ENCODE measurements at regions not wholly inside any gene's neighbourhood (a gene's known extent, or its start where the extent isn't known, plus 50 kb on each side); places are given as distances from the start of the nearest gene placed in this dataset.

GRCh38 chr22:20653795-20654342 lies 120.0 kb upstream of the SERPIND1 start (continued):
- TF ChIP-seq, protein P1, sequence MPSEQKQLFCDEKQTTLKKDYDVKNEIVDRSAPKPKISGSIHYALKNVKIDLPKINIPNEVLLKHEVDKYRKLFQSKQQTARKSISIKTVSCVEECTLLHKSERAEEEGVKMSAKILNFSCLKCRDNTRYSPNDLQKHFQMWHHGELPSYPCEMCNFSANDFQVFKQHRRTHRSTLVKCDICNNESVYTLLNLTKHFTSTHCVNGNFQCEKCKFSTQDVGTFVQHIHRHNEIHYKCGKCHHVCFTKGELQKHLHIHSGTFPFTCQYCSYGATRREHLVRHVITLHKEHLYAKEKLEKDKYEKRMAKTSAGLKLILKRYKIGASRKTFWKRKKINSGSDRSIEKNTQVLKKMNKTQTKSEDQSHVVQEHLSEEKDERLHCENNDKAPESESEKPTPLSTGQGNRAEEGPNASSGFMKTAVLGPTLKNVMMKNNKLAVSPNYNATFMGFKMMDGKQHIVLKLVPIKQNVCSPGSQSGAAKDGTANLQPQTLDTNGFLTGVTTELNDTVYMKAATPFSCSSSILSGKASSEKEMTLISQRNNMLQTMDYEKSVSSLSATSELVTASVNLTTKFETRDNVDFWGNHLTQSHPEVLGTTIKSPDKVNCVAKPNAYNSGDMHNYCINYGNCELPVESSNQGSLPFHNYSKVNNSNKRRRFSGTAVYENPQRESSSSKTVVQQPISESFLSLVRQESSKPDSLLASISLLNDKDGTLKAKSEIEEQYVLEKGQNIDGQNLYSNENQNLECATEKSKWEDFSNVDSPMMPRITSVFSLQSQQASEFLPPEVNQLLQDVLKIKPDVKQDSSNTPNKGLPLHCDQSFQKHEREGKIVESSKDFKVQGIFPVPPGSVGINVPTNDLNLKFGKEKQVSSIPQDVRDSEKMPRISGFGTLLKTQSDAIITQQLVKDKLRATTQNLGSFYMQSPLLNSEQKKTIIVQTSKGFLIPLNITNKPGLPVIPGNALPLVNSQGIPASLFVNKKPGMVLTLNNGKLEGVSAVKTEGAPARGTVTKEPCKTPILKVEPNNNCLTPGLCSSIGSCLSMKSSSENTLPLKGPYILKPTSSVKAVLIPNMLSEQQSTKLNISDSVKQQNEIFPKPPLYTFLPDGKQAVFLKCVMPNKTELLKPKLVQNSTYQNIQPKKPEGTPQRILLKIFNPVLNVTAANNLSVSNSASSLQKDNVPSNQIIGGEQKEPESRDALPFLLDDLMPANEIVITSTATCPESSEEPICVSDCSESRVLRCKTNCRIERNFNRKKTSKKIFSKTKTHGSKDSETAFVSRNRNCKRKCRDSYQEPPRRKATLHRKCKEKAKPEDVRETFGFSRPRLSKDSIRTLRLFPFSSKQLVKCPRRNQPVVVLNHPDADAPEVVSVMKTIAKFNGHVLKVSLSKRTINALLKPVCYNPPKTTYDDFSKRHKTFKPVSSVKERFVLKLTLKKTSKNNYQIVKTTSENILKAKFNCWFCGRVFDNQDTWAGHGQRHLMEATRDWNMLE (tag by site-specific recombination; conservative IDR thresholded peaks at IDR 0.05; ENCODE audit: low read depth): no peak
- no peak for TF ChIP-seq ZNF792 (tag by site-specific recombination; IDR thresholded peaks at IDR 0.05)
- no peak for TF ChIP-seq ZNF394 (tag by site-specific recombination; IDR thresholded peaks at IDR 0.05; ENCODE audit: borderline replicate concordance)
- no peak for TF ChIP-seq ZNF571 (tag by site-specific recombination; IDR thresholded peaks at IDR 0.05)
- no peak for TF ChIP-seq KLF7 (tag by site-specific recombination; IDR thresholded peaks at IDR 0.05; ENCODE audit: borderline replicate concordance)
- TF ChIP-seq ZNF548 (tag by site-specific recombination; IDR thresholded peaks at IDR 0.05): no peak
- TF ChIP-seq, protein P2, sequence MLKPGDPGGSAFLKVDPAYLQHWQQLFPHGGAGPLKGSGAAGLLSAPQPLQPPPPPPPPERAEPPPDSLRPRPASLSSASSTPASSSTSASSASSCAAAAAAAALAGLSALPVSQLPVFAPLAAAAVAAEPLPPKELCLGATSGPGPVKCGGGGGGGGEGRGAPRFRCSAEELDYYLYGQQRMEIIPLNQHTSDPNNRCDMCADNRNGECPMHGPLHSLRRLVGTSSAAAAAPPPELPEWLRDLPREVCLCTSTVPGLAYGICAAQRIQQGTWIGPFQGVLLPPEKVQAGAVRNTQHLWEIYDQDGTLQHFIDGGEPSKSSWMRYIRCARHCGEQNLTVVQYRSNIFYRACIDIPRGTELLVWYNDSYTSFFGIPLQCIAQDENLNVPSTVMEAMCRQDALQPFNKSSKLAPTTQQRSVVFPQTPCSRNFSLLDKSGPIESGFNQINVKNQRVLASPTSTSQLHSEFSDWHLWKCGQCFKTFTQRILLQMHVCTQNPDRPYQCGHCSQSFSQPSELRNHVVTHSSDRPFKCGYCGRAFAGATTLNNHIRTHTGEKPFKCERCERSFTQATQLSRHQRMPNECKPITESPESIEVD (tag by site-specific recombination; IDR thresholded peaks at IDR 0.05): no peak

- H3K9me3 ChIP-seq (ENCODE audit: control insufficient read depth, insufficient read depth, low read depth, low read length): no peaks in the 10 kb centered on the region
- POLR2A ChIA-PET: no interaction called here
- no peaks in the 10 kb centered on the region for H3K36me3 ChIP-seq (ENCODE audit: control insufficient read depth in 2 of 2, insufficient read depth in 1 of 2, low read length in 2 of 2)
- no peak overlapping the region for H3K27ac ChIP-seq (ENCODE audit: extremely low read depth, low read depth, low read length)
- CTCF ChIA-PET: interaction anchor here (0.6 kb wide), 1 partner anchor 84 kb away, joined by 3 read pairs; no protein-coding TSS in a partner anchor
- no peaks in the 10 kb centered on the region for H3K4me1 ChIP-seq (ENCODE audit: control insufficient read depth, insufficient read depth, low read length)
- no peak overlapping the region for H3K4me3 ChIP-seq (ENCODE audit: low read depth, low read length)
- TF ChIP-seq, protein P3, sequence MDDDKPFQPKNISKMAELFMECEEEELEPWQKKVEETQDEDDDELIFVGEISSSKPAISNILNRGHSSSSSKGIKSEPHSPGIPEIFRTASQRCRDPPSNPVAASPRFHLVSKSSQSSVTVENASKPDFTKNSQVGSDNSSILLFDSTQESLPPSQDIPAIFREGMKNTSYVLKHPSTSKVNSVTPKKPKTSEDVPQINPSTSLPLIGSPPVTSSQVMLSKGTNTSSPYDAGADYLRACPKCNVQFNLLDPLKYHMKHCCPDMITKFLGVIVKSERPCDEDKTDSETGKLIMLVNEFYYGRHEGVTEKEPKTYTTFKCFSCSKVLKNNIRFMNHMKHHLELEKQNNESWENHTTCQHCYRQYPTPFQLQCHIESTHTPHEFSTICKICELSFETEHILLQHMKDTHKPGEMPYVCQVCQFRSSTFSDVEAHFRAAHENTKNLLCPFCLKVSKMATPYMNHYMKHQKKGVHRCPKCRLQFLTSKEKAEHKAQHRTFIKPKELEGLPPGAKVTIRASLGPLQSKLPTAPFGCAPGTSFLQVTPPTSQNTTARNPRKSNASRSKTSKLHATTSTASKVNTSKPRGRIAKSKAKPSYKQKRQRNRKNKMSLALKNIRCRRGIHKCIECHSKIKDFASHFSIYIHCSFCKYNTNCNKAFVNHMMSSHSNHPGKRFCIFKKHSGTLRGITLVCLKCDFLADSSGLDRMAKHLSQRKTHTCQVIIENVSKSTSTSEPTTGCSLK (tag by site-specific recombination; IDR thresholded peaks at IDR 0.05): no peak
- TF ChIP-seq ZNF175 (tag by site-specific recombination; IDR thresholded peaks at IDR 0.05): no peak
- no peak for TF ChIP-seq ZNF624 (tag by site-specific recombination; IDR thresholded peaks at IDR 0.05)
- TF ChIP-seq KLF7 (tag by site-specific recombination; IDR thresholded peaks at IDR 0.05; ENCODE audit: borderline replicate concordance): no peak
- TF ChIP-seq ZBTB20 (tag by site-specific recombination; IDR thresholded peaks at IDR 0.05): no peak
- TF ChIP-seq ZNF121 (tag by site-specific recombination; IDR thresholded peaks at IDR 0.05): no peak
- no peak for TF ChIP-seq HOXA7 (CRISPR knock-in tag; IDR thresholded peaks at IDR 0.05; ENCODE audit: borderline replicate concordance)
- TF ChIP-seq, protein P4, sequence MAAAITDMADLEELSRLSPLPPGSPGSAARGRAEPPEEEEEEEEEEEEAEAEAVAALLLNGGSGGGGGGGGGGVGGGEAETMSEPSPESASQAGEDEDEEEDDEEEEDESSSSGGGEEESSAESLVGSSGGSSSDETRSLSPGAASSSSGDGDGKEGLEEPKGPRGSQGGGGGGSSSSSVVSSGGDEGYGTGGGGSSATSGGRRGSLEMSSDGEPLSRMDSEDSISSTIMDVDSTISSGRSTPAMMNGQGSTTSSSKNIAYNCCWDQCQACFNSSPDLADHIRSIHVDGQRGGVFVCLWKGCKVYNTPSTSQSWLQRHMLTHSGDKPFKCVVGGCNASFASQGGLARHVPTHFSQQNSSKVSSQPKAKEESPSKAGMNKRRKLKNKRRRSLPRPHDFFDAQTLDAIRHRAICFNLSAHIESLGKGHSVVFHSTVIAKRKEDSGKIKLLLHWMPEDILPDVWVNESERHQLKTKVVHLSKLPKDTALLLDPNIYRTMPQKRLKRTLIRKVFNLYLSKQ (tag by site-specific recombination; IDR thresholded peaks at IDR 0.05; ENCODE audit: borderline replicate concordance): no peak
- TF ChIP-seq, protein P5, sequence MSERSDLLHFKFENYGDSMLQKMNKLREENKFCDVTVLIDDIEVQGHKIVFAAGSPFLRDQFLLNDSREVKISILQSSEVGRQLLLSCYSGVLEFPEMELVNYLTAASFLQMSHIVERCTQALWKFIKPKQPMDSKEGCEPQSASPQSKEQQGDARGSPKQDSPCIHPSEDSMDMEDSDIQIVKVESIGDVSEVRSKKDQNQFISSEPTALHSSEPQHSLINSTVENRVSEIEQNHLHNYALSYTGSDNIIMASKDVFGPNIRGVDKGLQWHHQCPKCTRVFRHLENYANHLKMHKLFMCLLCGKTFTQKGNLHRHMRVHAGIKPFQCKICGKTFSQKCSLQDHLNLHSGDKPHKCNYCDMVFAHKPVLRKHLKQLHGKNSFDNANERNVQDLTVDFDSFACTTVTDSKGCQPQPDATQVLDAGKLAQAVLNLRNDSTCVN (tag by site-specific recombination; optimal IDR thresholded peaks at IDR 0.05): no peak
- no peak for TF ChIP-seq ZNF843 (tag by site-specific recombination; IDR thresholded peaks at IDR 0.05)
- TF ChIP-seq ZNF777 (tag by site-specific recombination; IDR thresholded peaks at IDR 0.05; ENCODE audit: borderline replicate concordance): no peak
- TF ChIP-seq ZNF202 (tag by site-specific recombination; IDR thresholded peaks at IDR 0.05; ENCODE audit: borderline replicate concordance): no peak
- no peak for TF ChIP-seq ZNF837 (tag by site-specific recombination; IDR thresholded peaks at IDR 0.05)
Observed at GRCh38 chr22:20654343-20655208, 119.3 kb upstream of the SERPIND1 start.

Measured in HEK293 (cell line).